ENCODE measurements at regions not wholly inside any gene's neighbourhood (a gene's known extent, or its start where the extent isn't known, plus 50 kb on each side); places are given as distances from the start of the nearest gene placed in this dataset.
A peak's percentile ranks its signal among the peaks of the same experiment; 100 is the strongest.

DNA sequence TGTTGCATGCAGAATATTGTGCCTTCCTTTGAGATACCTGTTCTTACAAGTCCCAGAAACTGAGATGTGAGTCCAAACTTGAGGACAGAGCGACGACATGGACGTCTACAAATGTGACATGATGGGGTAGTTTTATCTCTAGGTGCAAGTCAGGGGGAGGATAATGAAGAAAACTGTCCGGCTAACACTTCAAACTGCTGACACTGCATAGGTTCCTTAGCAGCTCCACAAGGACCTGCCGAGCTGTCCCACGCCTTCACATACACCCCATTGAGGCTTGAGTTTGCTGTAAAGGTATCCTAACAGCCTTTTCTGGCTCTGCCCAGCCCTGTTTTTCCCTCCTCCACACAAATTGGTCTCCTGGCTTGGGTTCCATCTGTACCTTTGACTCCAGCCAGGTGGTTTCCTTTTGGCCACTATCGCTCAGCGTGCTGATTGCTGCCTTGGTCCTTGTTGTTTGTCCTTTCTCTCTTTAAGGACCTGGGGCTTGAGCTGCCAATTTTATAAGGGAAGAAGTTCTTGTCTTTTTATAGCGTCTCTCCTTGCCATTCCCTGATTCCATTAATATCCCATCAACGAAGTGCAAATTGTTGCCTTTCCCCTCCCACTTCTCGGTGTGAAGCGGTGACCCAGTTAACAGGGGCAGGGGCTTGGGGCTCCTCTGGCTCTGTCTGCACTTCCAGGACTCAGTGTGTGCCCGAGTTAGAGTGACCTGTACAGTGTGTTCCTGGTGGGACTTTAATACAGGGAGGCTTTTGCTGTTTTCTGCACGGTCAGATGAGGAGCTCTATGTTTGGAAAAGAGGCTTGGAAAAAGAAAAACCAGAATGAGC lies 100.3 kb downstream of the PCSK1 start:
- DNase-seq = no peak
- H3K4ac ChIP-seq (ENCODE audit: low read depth in 1 of 2, low read length in 2 of 2) = no peak overlapping the region
- no peak overlapping the region for H2BK15ac ChIP-seq (ENCODE audit: low read depth, poor library complexity, severe bottlenecking)
- peak overlapping the region in 1 of 2 experiments; percentile 55 for H3K18ac ChIP-seq (ENCODE audit: low read depth in 1 of 2, low read length in 2 of 2)
- H3K27ac ChIP-seq (ENCODE audit: low read length, poor library complexity, severe bottlenecking) = no peak overlapping the region
- H3K4me2 ChIP-seq (ENCODE audit: low read length, poor library complexity, severe bottlenecking) = no peak overlapping the region
- H3K9ac ChIP-seq (ENCODE audit: low read length) = no peak overlapping the region
- no peaks in the 10 kb centered on the region for H3K36me3 ChIP-seq (ENCODE audit: control insufficient read depth in 1 of 2, insufficient read depth in 2 of 2, low read depth in 1 of 2, low read length in 2 of 2)
- no peak overlapping the region for H2BK12ac ChIP-seq (ENCODE audit: low read length in 2 of 2)
- H2BK120ac ChIP-seq (ENCODE audit: low read depth, low read length) = no peak overlapping the region
- no peak overlapping the region for H2AFZ ChIP-seq (ENCODE audit: low read depth, low read length)
- H2BK5ac ChIP-seq (ENCODE audit: low read depth, low read length, poor library complexity, severe bottlenecking) = no peak overlapping the region
- H3K14ac ChIP-seq (ENCODE audit: low read length in 2 of 2) = no peak overlapping the region
- no peak overlapping the region for H2AK5ac ChIP-seq (ENCODE audit: low read length, severe bottlenecking)
- no peaks in the 10 kb centered on the region for H3K79me1 ChIP-seq (replicated peaks; ENCODE audit: low read length, poor library complexity, severe bottlenecking)
- no peaks in the 10 kb centered on the region for H3K9me3 ChIP-seq (ENCODE audit: control insufficient read depth, low read length)
- no peak overlapping the region for H3K23ac ChIP-seq (ENCODE audit: low read length in 2 of 2)
- peaks cover 6% of the 10 kb centered on the region for H3K4me1 ChIP-seq (ENCODE audit: control insufficient read depth, insufficient read depth, low read depth, low read length)
- 87% methylated on average over 12 of the region's 14 CpGs for WGBS
- H3K4me3 ChIP-seq (ENCODE audit: insufficient read depth in 1 of 2, low read depth in 1 of 2, low read length in 2 of 2) = no peak overlapping the region
- H3K27me3 ChIP-seq (ENCODE audit: control insufficient read depth in 1 of 2, insufficient read depth in 1 of 2, low read length in 2 of 2) = no peaks in the 10 kb centered on the region
- no peak overlapping the region for H4K91ac ChIP-seq (ENCODE audit: low read length)
- no peak overlapping the region for H4K8ac ChIP-seq (ENCODE audit: low read length)

DNA sequence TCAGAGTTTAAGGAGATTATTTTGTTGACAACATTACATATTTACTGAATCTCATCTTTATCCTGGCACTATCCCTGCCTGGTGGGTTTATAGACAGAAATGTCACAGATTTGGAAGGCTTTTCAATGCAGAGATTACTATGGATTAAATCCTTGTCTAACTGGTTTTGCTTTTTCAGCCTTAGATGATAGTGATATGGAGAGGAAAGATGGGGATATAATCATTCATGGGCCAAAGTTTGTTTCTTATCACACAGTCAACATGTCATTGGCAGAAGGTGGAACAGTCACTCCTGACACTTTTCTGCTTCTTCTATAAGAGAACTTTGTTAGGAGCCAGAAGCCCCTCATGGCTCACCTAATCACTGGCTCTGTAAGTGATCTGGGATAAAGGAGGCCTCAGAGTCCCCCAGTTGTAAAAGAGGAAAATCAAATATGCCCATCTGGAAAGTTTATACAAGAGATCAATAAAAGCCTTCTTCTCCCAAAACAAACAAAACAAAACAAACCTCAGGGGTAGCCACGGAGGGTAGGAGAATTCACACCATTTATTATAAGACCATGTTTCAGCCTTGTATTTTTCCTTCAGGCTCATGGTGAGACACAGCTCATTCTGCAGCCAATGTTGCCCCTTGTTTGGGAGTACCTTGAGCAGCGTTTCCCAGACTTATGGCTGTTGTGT lies 101.2 kb downstream of the PCSK1 start:
- Histone ChIP-seq H3K4me2 (ENCODE audit: low read length, poor library complexity, severe bottlenecking) (no peak overlapping the region), H3K79me1 (replicated peaks; ENCODE audit: low read length, poor library complexity, severe bottlenecking) (no peaks in the 10 kb centered on the region), H3K27me3 (ENCODE audit: control insufficient read depth in 1 of 2, insufficient read depth in 1 of 2, low read length in 2 of 2) (no peaks in the 10 kb centered on the region), H3K4me1 (ENCODE audit: control insufficient read depth, insufficient read depth, low read depth, low read length) (peaks cover 6% of the 10 kb centered on the region), H3K9ac (ENCODE audit: low read length) (no peak overlapping the region), H3K23ac (ENCODE audit: low read length in 2 of 2) (no peak overlapping the region), H2BK120ac (ENCODE audit: low read depth, low read length) (peak overlapping the region; percentile 42), H4K8ac (ENCODE audit: low read length) (no peak overlapping the region), H3K9me3 (ENCODE audit: control insufficient read depth, low read length) (no peaks in the 10 kb centered on the region), H3K14ac (ENCODE audit: low read length in 2 of 2) (no peak overlapping the region), H2AK5ac (ENCODE audit: low read length, severe bottlenecking) (no peak overlapping the region), H4K91ac (ENCODE audit: low read length) (no peak overlapping the region), H3K36me3 (ENCODE audit: control insufficient read depth in 1 of 2, insufficient read depth in 2 of 2, low read depth in 1 of 2, low read length in 2 of 2) (no peaks in the 10 kb centered on the region), H2AFZ (ENCODE audit: low read depth, low read length) (no peak overlapping the region), H3K4ac (ENCODE audit: low read depth in 1 of 2, low read length in 2 of 2) (no peak overlapping the region), H2BK12ac (ENCODE audit: low read length in 2 of 2) (peak overlapping the region in 1 of 2 experiments; percentile 34), H3K18ac (ENCODE audit: low read depth in 1 of 2, low read length in 2 of 2) (no peak overlapping the region), H3K4me3 (ENCODE audit: insufficient read depth in 1 of 2, low read depth in 1 of 2, low read length in 2 of 2) (no peak overlapping the region), H2BK15ac (ENCODE audit: low read depth, poor library complexity, severe bottlenecking) (no peak overlapping the region), H3K27ac (ENCODE audit: low read length, poor library complexity, severe bottlenecking) (no peak overlapping the region), H2BK5ac (ENCODE audit: low read depth, low read length, poor library complexity, severe bottlenecking) (no peak overlapping the region)
- 81% methylated on average over 1 of the region's 2 CpGs for WGBS
- no peak for DNase-seq

DNA sequence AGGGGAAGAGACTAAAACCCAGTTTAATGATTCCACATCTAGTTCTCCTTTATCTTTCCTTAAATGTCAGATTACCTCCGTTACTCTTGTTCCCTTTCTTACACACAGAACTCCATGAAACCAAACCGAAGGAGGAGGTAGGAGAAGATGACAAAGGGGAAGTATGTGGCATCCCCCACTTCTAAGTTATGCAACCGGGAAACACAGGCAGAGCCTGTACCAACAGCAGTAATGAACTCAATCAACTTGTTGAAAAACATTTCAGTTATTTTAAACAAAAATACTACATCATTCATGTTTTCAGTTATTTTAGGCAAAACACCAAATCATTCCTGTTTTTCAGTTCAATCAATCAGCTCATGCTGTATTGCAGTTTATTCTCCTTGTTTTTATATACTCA lies 101.8 kb downstream of the PCSK1 start:
- H2AK5ac ChIP-seq (ENCODE audit: low read length, severe bottlenecking) = no peak overlapping the region
- no peak overlapping the region for H3K23ac ChIP-seq (ENCODE audit: low read length in 2 of 2)
- no peak overlapping the region for H2BK15ac ChIP-seq (ENCODE audit: low read depth, poor library complexity, severe bottlenecking)
- H4K91ac ChIP-seq (ENCODE audit: low read length) = no peak overlapping the region
- no peak overlapping the region for H3K4ac ChIP-seq (ENCODE audit: low read depth in 1 of 2, low read length in 2 of 2)
- no peak overlapping the region for H3K18ac ChIP-seq (ENCODE audit: low read depth in 1 of 2, low read length in 2 of 2)
- WGBS = 82% methylated on average over 3 of the region's 3 CpGs
- no peaks in the 10 kb centered on the region for H3K36me3 ChIP-seq (ENCODE audit: control insufficient read depth in 1 of 2, insufficient read depth in 2 of 2, low read depth in 1 of 2, low read length in 2 of 2)
- H3K9ac ChIP-seq (ENCODE audit: low read length) = no peak overlapping the region
- H3K9me3 ChIP-seq (ENCODE audit: control insufficient read depth, low read length) = no peaks in the 10 kb centered on the region
- H4K8ac ChIP-seq (ENCODE audit: low read length) = no peak overlapping the region
- no peak overlapping the region for H2AFZ ChIP-seq (ENCODE audit: low read depth, low read length)
- no peaks in the 10 kb centered on the region for H3K79me1 ChIP-seq (replicated peaks; ENCODE audit: low read length, poor library complexity, severe bottlenecking)
- H3K4me2 ChIP-seq (ENCODE audit: low read length, poor library complexity, severe bottlenecking) = no peak overlapping the region
- no peak overlapping the region for H2BK120ac ChIP-seq (ENCODE audit: low read depth, low read length)
- H3K4me1 ChIP-seq (ENCODE audit: control insufficient read depth, insufficient read depth, low read depth, low read length) = peaks cover 6% of the 10 kb centered on the region
- H3K14ac ChIP-seq (ENCODE audit: low read length in 2 of 2) = no peak overlapping the region
- no peak overlapping the region for H3K27ac ChIP-seq (ENCODE audit: low read length, poor library complexity, severe bottlenecking)
- DNase-seq = peak; percentile 33
- no peak overlapping the region for H2BK5ac ChIP-seq (ENCODE audit: low read depth, low read length, poor library complexity, severe bottlenecking)
- no peak overlapping the region for H2BK12ac ChIP-seq (ENCODE audit: low read length in 2 of 2)
- no peaks in the 10 kb centered on the region for H3K27me3 ChIP-seq (ENCODE audit: control insufficient read depth in 1 of 2, insufficient read depth in 1 of 2, low read length in 2 of 2)
- H3K4me3 ChIP-seq (ENCODE audit: insufficient read depth in 1 of 2, low read depth in 1 of 2, low read length in 2 of 2) = no peak overlapping the region

DNA sequence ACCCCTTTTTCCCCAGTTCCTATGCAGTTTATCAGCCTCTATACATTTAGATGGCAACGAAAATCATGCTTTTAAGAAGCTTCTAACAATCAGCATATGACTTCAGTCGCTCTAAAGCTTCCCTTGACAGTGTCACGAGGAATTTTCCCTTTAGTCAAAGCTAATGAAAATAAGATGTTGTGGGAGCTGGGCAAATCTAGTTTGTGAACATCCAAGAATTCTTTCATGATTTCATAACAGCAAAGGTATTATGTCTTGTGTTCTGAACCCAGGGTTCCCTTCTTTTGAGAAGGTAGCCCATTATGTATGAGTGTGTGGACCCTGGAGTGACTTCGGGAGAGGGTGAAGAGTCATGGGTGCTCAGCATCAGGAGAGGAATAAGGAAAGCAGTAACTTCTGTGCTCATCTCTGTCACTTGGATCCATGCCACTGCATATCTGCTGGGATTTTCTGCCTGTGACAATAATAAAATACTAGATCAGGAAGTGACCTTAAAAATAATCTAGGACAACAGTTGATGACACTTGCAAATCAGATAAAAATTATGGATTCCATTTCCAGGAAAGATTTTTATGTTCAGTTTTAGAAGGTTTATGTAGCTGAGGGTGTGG lies 102.4 kb downstream of the PCSK1 start:
- Histone ChIP-seq H2BK12ac (ENCODE audit: low read length in 2 of 2) (no peak overlapping the region), H3K27me3 (ENCODE audit: control insufficient read depth in 1 of 2, insufficient read depth in 1 of 2, low read length in 2 of 2) (no peaks in the 10 kb centered on the region), H3K23ac (ENCODE audit: low read length in 2 of 2) (no peak overlapping the region), H3K9me3 (ENCODE audit: control insufficient read depth, low read length) (no peaks in the 10 kb centered on the region), H3K4me2 (ENCODE audit: low read length, poor library complexity, severe bottlenecking) (no peak overlapping the region), H3K4ac (ENCODE audit: low read depth in 1 of 2, low read length in 2 of 2) (no peak overlapping the region), H4K8ac (ENCODE audit: low read length) (no peak overlapping the region), H2AFZ (ENCODE audit: low read depth, low read length) (no peak overlapping the region), H3K27ac (ENCODE audit: low read length, poor library complexity, severe bottlenecking) (no peak overlapping the region), H2BK5ac (ENCODE audit: low read depth, low read length, poor library complexity, severe bottlenecking) (no peak overlapping the region), H3K4me1 (ENCODE audit: control insufficient read depth, insufficient read depth, low read depth, low read length) (peaks cover 6% of the 10 kb centered on the region), H3K79me1 (replicated peaks; ENCODE audit: low read length, poor library complexity, severe bottlenecking) (no peaks in the 10 kb centered on the region), H2BK120ac (ENCODE audit: low read depth, low read length) (no peak overlapping the region), H3K36me3 (ENCODE audit: control insufficient read depth in 1 of 2, insufficient read depth in 2 of 2, low read depth in 1 of 2, low read length in 2 of 2) (no peaks in the 10 kb centered on the region), H3K9ac (ENCODE audit: low read length) (no peak overlapping the region), H2AK5ac (ENCODE audit: low read length, severe bottlenecking) (no peak overlapping the region), H3K4me3 (ENCODE audit: insufficient read depth in 1 of 2, low read depth in 1 of 2, low read length in 2 of 2) (no peak overlapping the region), H3K18ac (ENCODE audit: low read depth in 1 of 2, low read length in 2 of 2) (no peak overlapping the region), H2BK15ac (ENCODE audit: low read depth, poor library complexity, severe bottlenecking) (no peak overlapping the region), H4K91ac (ENCODE audit: low read length) (no peak overlapping the region), H3K14ac (ENCODE audit: low read length in 2 of 2) (no peak overlapping the region)
- WGBS = 100% methylated on average over 4 of the region's 4 CpGs
- no peak for DNase-seq
